ENCODE measurements at regions not wholly inside any gene's neighbourhood (a gene's known extent, or its start where the extent isn't known, plus 50 kb on each side); places are given as distances from the start of the nearest gene placed in this dataset.

GRCh38 chr6:128827675-128828464 is 55.1 kb upstream of the LAMA2 start:
- no peak for TF ChIP-seq CTCF (IDR thresholded peaks at IDR 0.05; ENCODE audit: low read depth, low read length, missing input control)
- TF ChIP-seq REST (IDR thresholded peaks at IDR 0.05) = no peak
- TF ChIP-seq RXRA (IDR thresholded peaks at IDR 0.05) = no peak

Measured in liver (tissue), 3 donors.